ENCODE measurements at regions not wholly inside any gene's neighbourhood (a gene's known extent, or its start where the extent isn't known, plus 50 kb on each side); places are given as distances from the start of the nearest gene placed in this dataset.

DNA sequence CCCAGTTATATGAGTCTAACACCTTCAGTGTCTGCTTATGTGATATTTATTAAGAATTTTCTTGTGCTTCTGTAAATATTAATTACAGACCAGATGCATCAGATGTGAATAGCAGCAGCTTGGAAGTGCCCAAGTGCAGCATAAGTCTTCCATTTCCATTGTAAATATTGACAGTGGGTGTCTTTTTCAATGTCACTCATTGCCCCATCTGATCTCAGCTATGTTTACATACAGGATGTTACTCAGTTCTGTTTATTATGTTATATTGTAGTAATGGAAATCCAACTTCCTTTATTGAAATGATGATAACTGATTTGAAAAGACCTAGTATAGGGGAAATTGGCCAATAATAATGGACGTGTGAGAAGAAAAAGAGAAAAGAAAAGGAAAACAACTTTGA lies 296.7 kb downstream of the SAMD5 start (continued):
- TF ChIP-seq, protein P1, sequence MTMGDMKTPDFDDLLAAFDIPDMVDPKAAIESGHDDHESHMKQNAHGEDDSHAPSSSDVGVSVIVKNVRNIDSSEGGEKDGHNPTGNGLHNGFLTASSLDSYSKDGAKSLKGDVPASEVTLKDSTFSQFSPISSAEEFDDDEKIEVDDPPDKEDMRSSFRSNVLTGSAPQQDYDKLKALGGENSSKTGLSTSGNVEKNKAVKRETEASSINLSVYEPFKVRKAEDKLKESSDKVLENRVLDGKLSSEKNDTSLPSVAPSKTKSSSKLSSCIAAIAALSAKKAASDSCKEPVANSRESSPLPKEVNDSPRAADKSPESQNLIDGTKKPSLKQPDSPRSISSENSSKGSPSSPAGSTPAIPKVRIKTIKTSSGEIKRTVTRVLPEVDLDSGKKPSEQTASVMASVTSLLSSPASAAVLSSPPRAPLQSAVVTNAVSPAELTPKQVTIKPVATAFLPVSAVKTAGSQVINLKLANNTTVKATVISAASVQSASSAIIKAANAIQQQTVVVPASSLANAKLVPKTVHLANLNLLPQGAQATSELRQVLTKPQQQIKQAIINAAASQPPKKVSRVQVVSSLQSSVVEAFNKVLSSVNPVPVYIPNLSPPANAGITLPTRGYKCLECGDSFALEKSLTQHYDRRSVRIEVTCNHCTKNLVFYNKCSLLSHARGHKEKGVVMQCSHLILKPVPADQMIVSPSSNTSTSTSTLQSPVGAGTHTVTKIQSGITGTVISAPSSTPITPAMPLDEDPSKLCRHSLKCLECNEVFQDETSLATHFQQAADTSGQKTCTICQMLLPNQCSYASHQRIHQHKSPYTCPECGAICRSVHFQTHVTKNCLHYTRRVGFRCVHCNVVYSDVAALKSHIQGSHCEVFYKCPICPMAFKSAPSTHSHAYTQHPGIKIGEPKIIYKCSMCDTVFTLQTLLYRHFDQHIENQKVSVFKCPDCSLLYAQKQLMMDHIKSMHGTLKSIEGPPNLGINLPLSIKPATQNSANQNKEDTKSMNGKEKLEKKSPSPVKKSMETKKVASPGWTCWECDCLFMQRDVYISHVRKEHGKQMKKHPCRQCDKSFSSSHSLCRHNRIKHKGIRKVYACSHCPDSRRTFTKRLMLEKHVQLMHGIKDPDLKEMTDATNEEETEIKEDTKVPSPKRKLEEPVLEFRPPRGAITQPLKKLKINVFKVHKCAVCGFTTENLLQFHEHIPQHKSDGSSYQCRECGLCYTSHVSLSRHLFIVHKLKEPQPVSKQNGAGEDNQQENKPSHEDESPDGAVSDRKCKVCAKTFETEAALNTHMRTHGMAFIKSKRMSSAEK (CRISPR knock-in tag; IDR thresholded peaks at IDR 0.05; ENCODE audit: borderline replicate concordance): no peak

DNA sequence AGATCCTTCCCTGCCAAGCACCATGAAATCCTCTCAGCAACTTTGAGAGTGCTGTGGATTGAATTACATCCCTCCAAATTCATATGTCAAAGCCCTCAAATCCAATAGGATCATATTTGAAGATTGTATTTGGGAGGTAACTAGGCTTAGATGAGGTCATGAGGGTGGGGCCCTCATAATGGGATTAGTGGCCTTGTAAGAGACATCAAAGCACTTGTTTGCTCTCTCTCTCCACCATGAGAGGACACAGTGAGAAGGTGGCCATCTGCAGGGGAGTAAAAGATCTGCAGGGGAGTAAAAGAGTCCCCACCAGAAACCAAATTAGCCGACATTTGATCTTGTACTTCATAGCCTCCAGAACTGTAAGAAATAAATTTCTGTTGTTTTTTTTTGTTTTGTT lies 298.2 kb downstream of the SAMD5 start:
- CTCF ChIA-PET: no interaction called here
- no peak for DNase-seq (ENCODE audit: low spot score)

DNA sequence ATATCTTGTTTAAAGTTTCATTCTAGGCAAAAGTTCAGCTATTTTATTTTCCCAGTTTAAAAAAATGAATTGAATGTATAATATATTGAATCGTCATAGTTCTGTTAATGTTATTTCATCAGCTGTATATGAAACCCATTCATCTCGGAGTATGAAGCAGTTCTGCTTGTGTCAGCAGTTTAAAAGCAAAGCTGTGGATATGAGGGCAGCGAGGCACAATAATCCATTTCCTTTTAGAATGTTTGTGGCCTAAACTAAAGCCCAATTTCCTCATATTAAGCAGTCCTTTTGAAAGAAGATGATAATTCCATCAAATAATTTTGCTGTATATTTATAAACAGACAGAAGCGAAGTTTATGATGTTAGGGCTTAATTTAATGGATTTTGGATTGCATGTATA lies 300.1 kb downstream of the SAMD5 start:
- Mint-ChIP-seq H3K27me3 (ENCODE audit: low read depth) (no peaks in the 10 kb centered on the region), H3K4me1 (no peaks in the 10 kb centered on the region), H3K27ac (no peak overlapping the region), H3K36me3 (peaks cover 6% of the 10 kb centered on the region), H3K4me3 (no peak overlapping the region), H3K9me3 (peaks cover 20% of the 10 kb centered on the region)
- ATAC-seq (no peak), DNase-seq (ENCODE audit: low spot score) (no peak)
- POLR2A ChIA-PET: no interaction called here
- CTCF ChIA-PET: no interaction called here
- TF ChIP-seq, protein P2, sequence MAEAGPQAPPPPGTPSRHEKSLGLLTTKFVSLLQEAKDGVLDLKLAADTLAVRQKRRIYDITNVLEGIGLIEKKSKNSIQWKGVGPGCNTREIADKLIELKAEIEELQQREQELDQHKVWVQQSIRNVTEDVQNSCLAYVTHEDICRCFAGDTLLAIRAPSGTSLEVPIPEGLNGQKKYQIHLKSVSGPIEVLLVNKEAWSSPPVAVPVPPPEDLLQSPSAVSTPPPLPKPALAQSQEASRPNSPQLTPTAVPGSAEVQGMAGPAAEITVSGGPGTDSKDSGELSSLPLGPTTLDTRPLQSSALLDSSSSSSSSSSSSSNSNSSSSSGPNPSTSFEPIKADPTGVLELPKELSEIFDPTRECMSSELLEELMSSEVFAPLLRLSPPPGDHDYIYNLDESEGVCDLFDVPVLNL (CRISPR knock-in tag; IDR thresholded peaks at IDR 0.05; ENCODE audit: borderline replicate concordance, low read depth): no peak
- TF ChIP-seq, protein P3, sequence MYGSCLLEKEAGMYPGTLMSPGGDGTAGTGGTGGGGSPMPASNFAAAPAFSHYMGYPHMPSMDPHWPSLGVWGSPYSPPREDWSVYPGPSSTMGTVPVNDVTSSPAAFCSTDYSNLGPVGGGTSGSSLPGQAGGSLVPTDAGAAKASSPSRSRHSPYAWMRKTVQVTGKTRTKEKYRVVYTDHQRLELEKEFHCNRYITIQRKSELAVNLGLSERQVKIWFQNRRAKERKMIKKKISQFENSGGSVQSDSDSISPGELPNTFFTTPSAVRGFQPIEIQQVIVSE (CRISPR knock-in tag; IDR thresholded peaks at IDR 0.05; ENCODE audit: borderline replicate concordance): no peak
- TF ChIP-seq, protein P4, sequence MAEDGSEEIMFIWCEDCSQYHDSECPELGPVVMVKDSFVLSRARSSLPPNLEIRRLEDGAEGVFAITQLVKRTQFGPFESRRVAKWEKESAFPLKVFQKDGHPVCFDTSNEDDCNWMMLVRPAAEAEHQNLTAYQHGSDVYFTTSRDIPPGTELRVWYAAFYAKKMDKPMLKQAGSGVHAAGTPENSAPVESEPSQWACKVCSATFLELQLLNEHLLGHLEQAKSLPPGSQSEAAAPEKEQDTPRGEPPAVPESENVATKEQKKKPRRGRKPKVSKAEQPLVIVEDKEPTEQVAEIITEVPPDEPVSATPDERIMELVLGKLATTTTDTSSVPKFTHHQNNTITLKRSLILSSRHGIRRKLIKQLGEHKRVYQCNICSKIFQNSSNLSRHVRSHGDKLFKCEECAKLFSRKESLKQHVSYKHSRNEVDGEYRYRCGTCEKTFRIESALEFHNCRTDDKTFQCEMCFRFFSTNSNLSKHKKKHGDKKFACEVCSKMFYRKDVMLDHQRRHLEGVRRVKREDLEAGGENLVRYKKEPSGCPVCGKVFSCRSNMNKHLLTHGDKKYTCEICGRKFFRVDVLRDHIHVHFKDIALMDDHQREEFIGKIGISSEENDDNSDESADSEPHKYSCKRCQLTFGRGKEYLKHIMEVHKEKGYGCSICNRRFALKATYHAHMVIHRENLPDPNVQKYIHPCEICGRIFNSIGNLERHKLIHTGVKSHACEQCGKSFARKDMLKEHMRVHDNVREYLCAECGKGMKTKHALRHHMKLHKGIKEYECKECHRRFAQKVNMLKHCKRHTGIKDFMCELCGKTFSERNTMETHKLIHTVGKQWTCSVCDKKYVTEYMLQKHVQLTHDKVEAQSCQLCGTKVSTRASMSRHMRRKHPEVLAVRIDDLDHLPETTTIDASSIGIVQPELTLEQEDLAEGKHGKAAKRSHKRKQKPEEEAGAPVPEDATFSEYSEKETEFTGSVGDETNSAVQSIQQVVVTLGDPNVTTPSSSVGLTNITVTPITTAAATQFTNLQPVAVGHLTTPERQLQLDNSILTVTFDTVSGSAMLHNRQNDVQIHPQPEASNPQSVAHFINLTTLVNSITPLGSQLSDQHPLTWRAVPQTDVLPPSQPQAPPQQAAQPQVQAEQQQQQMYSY (CRISPR knock-in tag; IDR thresholded peaks at IDR 0.05): no peak
- TF ChIP-seq CBFB (CRISPR knock-in tag; IDR thresholded peaks at IDR 0.05; ENCODE audit: low read depth) (no peak), ZNF317 (CRISPR knock-in tag; IDR thresholded peaks at IDR 0.05; ENCODE audit: borderline replicate concordance, low read depth) (no peak), JUN (CRISPR knock-in tag; IDR thresholded peaks at IDR 0.05) (no peak), ELF4 (CRISPR knock-in tag; IDR thresholded peaks at IDR 0.05; ENCODE audit: low read depth) (no peak)
- TF ChIP-seq, protein P5, sequence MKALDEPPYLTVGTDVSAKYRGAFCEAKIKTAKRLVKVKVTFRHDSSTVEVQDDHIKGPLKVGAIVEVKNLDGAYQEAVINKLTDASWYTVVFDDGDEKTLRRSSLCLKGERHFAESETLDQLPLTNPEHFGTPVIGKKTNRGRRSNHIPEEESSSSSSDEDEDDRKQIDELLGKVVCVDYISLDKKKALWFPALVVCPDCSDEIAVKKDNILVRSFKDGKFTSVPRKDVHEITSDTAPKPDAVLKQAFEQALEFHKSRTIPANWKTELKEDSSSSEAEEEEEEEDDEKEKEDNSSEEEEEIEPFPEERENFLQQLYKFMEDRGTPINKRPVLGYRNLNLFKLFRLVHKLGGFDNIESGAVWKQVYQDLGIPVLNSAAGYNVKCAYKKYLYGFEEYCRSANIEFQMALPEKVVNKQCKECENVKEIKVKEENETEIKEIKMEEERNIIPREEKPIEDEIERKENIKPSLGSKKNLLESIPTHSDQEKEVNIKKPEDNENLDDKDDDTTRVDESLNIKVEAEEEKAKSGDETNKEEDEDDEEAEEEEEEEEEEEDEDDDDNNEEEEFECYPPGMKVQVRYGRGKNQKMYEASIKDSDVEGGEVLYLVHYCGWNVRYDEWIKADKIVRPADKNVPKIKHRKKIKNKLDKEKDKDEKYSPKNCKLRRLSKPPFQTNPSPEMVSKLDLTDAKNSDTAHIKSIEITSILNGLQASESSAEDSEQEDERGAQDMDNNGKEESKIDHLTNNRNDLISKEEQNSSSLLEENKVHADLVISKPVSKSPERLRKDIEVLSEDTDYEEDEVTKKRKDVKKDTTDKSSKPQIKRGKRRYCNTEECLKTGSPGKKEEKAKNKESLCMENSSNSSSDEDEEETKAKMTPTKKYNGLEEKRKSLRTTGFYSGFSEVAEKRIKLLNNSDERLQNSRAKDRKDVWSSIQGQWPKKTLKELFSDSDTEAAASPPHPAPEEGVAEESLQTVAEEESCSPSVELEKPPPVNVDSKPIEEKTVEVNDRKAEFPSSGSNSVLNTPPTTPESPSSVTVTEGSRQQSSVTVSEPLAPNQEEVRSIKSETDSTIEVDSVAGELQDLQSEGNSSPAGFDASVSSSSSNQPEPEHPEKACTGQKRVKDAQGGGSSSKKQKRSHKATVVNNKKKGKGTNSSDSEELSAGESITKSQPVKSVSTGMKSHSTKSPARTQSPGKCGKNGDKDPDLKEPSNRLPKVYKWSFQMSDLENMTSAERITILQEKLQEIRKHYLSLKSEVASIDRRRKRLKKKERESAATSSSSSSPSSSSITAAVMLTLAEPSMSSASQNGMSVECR (CRISPR knock-in tag; IDR thresholded peaks at IDR 0.05; ENCODE audit: borderline replicate concordance): no peak

More for the DNA sequence above, 298.2 kb downstream of the SAMD5 start:
- POLR2A ChIA-PET: no interaction called here
- peak; percentile 18; the same call in 1 of the 2 replicates for ATAC-seq
- H3K9me3 Mint-ChIP-seq: peaks cover 21% of the 10 kb centered on the region
- H3K4me1 Mint-ChIP-seq: no peaks in the 10 kb centered on the region
- no peak overlapping the region for H3K27ac Mint-ChIP-seq
- no peaks in the 10 kb centered on the region for H3K27me3 Mint-ChIP-seq (ENCODE audit: low read depth)
- peaks cover 6% of the 10 kb centered on the region for H3K36me3 Mint-ChIP-seq
- H3K4me3 Mint-ChIP-seq: no peak overlapping the region
- TF ChIP-seq TEAD1 (CRISPR knock-in tag; IDR thresholded peaks at IDR 0.05): no peak
- TF ChIP-seq SMAD4 (CRISPR knock-in tag; IDR thresholded peaks at IDR 0.05): no peak
- TF ChIP-seq, protein P6, sequence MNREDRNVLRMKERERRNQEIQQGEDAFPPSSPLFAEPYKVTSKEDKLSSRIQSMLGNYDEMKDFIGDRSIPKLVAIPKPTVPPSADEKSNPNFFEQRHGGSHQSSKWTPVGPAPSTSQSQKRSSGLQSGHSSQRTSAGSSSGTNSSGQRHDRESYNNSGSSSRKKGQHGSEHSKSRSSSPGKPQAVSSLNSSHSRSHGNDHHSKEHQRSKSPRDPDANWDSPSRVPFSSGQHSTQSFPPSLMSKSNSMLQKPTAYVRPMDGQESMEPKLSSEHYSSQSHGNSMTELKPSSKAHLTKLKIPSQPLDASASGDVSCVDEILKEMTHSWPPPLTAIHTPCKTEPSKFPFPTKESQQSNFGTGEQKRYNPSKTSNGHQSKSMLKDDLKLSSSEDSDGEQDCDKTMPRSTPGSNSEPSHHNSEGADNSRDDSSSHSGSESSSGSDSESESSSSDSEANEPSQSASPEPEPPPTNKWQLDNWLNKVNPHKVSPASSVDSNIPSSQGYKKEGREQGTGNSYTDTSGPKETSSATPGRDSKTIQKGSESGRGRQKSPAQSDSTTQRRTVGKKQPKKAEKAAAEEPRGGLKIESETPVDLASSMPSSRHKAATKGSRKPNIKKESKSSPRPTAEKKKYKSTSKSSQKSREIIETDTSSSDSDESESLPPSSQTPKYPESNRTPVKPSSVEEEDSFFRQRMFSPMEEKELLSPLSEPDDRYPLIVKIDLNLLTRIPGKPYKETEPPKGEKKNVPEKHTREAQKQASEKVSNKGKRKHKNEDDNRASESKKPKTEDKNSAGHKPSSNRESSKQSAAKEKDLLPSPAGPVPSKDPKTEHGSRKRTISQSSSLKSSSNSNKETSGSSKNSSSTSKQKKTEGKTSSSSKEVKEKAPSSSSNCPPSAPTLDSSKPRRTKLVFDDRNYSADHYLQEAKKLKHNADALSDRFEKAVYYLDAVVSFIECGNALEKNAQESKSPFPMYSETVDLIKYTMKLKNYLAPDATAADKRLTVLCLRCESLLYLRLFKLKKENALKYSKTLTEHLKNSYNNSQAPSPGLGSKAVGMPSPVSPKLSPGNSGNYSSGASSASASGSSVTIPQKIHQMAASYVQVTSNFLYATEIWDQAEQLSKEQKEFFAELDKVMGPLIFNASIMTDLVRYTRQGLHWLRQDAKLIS (CRISPR knock-in tag; IDR thresholded peaks at IDR 0.05; ENCODE audit: borderline replicate concordance): no peak
